Adrenal gland (tissue), 5 donors: ENCODE measurements at regions not wholly inside any gene's neighbourhood (a gene's known extent, or its start where the extent isn't known, plus 50 kb on each side); places are given as distances from the start of the nearest gene placed in this dataset.

Experiments used
- POLR2A ChIP-seq, 2 donors: fragments of 450-650 bp; IDR thresholded peaks; one replicate each; pipeline ENCODE4 v1.6.1; 2017; ENCODE audit warnings: antibody characterized with exemption in 2 of 2, mild to moderate bottlenecking in 2 of 2, moderate library complexity in 1 of 2
- TF ChIP-seq, protein P1 (sequence below), 6 experiments: fragments of 450-650 bp in 4 of 6; fragments of 200-600 bp in 2 of 6; sonication (generic) in 1 of 6; IDR thresholded peaks; 1 replicate in 5 of 6; 2 replicates in 1 of 6; pipeline versions ENCODE4 v1.5.1 to v1.8.0; 2016 to 2021; ENCODE audit warnings: antibody characterized with exemption in 6 of 6, mild to moderate bottlenecking in 2 of 6, moderate library complexity in 1 of 6
- donor health status: DM: no; HTN: no; CAD: no.

DNA sequence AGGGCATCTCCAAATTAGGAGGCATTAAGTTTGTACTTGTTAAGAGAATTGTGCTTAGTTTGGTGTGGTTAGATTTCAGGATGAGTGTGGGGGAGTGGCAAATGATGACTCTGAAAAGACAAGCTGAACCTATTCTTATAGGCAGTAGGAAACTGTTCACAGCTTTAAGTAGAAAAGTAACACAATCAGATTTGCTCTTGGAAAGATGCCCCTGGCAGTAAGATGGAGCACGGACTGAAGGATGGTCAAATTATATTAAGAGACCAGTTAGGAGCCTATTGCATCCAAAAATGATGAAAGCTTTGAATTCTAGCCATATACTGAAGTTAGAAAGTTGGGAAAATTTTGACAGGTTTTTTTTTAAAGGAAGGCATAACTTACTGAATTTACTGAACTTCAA is 254.2 kb upstream of the MEF2C start:
- TF ChIP-seq, protein P1, sequence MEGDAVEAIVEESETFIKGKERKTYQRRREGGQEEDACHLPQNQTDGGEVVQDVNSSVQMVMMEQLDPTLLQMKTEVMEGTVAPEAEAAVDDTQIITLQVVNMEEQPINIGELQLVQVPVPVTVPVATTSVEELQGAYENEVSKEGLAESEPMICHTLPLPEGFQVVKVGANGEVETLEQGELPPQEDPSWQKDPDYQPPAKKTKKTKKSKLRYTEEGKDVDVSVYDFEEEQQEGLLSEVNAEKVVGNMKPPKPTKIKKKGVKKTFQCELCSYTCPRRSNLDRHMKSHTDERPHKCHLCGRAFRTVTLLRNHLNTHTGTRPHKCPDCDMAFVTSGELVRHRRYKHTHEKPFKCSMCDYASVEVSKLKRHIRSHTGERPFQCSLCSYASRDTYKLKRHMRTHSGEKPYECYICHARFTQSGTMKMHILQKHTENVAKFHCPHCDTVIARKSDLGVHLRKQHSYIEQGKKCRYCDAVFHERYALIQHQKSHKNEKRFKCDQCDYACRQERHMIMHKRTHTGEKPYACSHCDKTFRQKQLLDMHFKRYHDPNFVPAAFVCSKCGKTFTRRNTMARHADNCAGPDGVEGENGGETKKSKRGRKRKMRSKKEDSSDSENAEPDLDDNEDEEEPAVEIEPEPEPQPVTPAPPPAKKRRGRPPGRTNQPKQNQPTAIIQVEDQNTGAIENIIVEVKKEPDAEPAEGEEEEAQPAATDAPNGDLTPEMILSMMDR (IDR thresholded peaks at IDR 0.05) = no peak
- no peak for TF ChIP-seq POLR2A (IDR thresholded peaks at IDR 0.05)
